ENCODE measurements at regions not wholly inside any gene's neighbourhood (a gene's known extent, or its start where the extent isn't known, plus 50 kb on each side); places are given as distances from the start of the nearest gene placed in this dataset.
"Not testable (repeated sequence)": the region's sequence is repeated elsewhere in the genome, so short reads cannot be mapped to it uniquely, and the experiment has no call there.

DNA sequence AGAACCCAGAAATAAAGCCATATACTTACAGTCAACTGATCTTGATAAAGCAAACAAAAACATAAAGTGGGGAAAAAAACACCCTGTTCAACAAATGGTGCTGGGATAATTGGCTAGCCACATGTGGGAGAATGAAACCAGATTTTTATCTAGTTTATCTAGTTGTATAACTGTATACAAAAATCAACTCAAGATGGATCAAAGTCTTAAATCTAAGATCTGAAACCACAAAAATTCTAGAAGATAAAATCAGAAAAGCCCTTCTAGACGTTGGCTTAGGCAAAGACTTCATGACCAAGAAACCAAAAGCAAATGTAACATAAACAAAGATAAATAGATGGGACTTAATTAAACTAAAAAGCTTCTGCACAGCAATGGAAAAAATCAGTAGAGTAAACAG, 216.3 kb downstream of the MOXD1 start:
- H3K27me3 Mint-ChIP-seq; DNase-seq; H3K4me1 Mint-ChIP-seq; H3K27me3 ChIP-seq (replicated peaks in 1 of 2; ENCODE audit: control insufficient read depth in 2 of 2, extremely low read depth in 1 of 2, insufficient read depth in 2 of 2, low read length in 1 of 2); H3K4me3 ChIP-seq (ENCODE audit: control insufficient read depth in 1 of 2, extremely low read depth in 1 of 2, low read length in 1 of 2); H3K36me3 ChIP-seq (ENCODE audit: control insufficient read depth in 2 of 2, extremely low read depth in 1 of 2, insufficient read depth in 1 of 2, low read length in 1 of 2); ATAC-seq (replicated peaks in 1 of 4); H3K36me3 Mint-ChIP-seq; H3K9me3 ChIP-seq; H3K4me3 Mint-ChIP-seq; H3K27ac ChIP-seq (ENCODE audit: low read length); H3K27ac Mint-ChIP-seq; CTCF ChIA-PET; H3K4me1 ChIP-seq (ENCODE audit: control insufficient read depth in 1 of 2, extremely low read depth in 1 of 2, insufficient read depth in 2 of 2, low read length in 2 of 2); POLR2A ChIA-PET; H3K9me3 Mint-ChIP-seq: not testable (repeated sequence)
- no CpG with 5 or more reads among the region's 1 CpG for WGBS (ENCODE audit: insufficient coverage)

DNA sequence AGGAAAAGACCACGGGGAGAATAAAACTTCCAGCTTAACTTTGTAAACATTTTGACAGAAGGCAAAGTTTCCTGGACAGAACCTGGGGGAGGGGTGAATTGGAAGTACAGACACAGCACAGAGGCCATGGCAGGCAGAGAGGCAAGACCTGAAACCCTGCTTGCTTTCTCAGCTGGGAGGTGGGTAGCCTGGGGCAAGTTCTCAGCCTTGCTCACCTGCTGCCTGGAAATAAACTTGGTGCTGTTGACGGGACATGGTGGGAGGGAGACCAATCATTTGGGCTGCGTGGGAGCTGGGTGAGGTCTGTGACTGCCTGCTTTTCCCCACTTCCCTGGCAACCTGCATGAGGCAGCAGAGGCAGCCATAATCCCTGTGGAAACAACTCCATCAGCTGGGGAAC, 221.3 kb downstream of the MOXD1 start:
- peaks cover 8 to 22% (median 19%) of the 10 kb centered on the region in 3 donors for H3K9me3 Mint-ChIP-seq
- no peak overlapping the region for H3K27ac ChIP-seq (ENCODE audit: low read length)
- ATAC-seq (replicated peaks in 1 of 4) (no peak), DNase-seq (no peak)
- no peak overlapping the region for H3K4me3 ChIP-seq (ENCODE audit: control insufficient read depth in 1 of 2, extremely low read depth in 1 of 2, low read length in 1 of 2)
- H3K4me1 ChIP-seq (ENCODE audit: control insufficient read depth in 1 of 2, extremely low read depth in 1 of 2, insufficient read depth in 2 of 2, low read length in 2 of 2): no peaks in the 10 kb centered on the region
- no peaks in the 10 kb centered on the region for H3K36me3 ChIP-seq (ENCODE audit: control insufficient read depth in 2 of 2, extremely low read depth in 1 of 2, insufficient read depth in 1 of 2, low read length in 1 of 2)
- H3K36me3 Mint-ChIP-seq: no peaks in the 10 kb centered on the region
- peaks cover 0 to 12% of the 10 kb centered on the region in 2 donors for H3K27me3 Mint-ChIP-seq
- H3K4me1 Mint-ChIP-seq: no peaks in the 10 kb centered on the region
- ChIA-PET POLR2A (no interaction called here), CTCF (no interaction called here)
- H3K27me3 ChIP-seq (replicated peaks in 1 of 2; ENCODE audit: control insufficient read depth in 2 of 2, extremely low read depth in 1 of 2, insufficient read depth in 2 of 2, low read length in 1 of 2): peaks cover 0 to 8% of the 10 kb centered on the region in 2 experiments
- no peaks in the 10 kb centered on the region for H3K9me3 ChIP-seq
- H3K4me3 Mint-ChIP-seq: no peak overlapping the region
- WGBS (ENCODE audit: insufficient coverage): no CpG with 5 or more reads among the region's 3 CpGs
- H3K27ac Mint-ChIP-seq: no peak overlapping the region

DNA sequence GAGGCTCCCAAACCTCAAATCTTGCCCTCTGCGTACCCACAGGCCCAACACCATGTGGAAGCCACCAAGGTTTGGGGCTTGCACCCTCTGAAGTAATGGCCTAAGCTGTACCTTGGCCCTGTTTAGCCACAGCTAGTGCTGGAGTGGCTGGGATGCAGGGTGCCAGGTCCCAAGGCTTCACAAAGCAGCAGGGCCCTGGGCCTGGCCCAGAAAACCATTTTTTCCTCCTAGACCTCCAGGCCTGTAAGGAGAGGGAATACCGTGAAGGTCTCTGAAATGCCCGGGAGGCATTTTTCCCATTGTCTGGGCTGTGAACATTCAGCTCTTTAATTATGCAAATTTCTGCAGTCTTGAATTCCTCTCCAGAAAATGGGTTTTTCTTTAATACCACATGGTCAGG, 223.7 kb upstream of the CCN2 start:
- no peaks in the 10 kb centered on the region for H3K4me1 Mint-ChIP-seq
- no peak overlapping the region for H3K27ac ChIP-seq (ENCODE audit: low read length)
- peaks cover 14 to 30% (median 21%) of the 10 kb centered on the region in 3 donors for H3K9me3 Mint-ChIP-seq
- no peak overlapping the region for H3K27ac Mint-ChIP-seq
- peaks cover 4 to 10% of the 10 kb centered on the region in 2 donors for H3K27me3 Mint-ChIP-seq
- ChIA-PET POLR2A (no interaction called here), CTCF (no interaction called here)
- 85% methylated on average over 3 of the region's 3 CpGs for WGBS (ENCODE audit: insufficient coverage)
- H3K36me3 Mint-ChIP-seq: no peaks in the 10 kb centered on the region
- H3K4me3 ChIP-seq (ENCODE audit: control insufficient read depth in 1 of 2, extremely low read depth in 1 of 2, low read length in 1 of 2): no peak overlapping the region
- H3K4me1 ChIP-seq (ENCODE audit: control insufficient read depth in 1 of 2, extremely low read depth in 1 of 2, insufficient read depth in 2 of 2, low read length in 2 of 2): no peaks in the 10 kb centered on the region
- no peaks in the 10 kb centered on the region for H3K36me3 ChIP-seq (ENCODE audit: control insufficient read depth in 2 of 2, extremely low read depth in 1 of 2, insufficient read depth in 1 of 2, low read length in 1 of 2)
- ATAC-seq (replicated peaks in 1 of 4) (no peak), DNase-seq (no peak)
- H3K9me3 ChIP-seq: no peaks in the 10 kb centered on the region
- no peak overlapping the region for H3K4me3 Mint-ChIP-seq
- peaks cover 0 to 5% of the 10 kb centered on the region in 2 experiments for H3K27me3 ChIP-seq (replicated peaks in 1 of 2; ENCODE audit: control insufficient read depth in 2 of 2, extremely low read depth in 1 of 2, insufficient read depth in 2 of 2, low read length in 1 of 2)

DNA sequence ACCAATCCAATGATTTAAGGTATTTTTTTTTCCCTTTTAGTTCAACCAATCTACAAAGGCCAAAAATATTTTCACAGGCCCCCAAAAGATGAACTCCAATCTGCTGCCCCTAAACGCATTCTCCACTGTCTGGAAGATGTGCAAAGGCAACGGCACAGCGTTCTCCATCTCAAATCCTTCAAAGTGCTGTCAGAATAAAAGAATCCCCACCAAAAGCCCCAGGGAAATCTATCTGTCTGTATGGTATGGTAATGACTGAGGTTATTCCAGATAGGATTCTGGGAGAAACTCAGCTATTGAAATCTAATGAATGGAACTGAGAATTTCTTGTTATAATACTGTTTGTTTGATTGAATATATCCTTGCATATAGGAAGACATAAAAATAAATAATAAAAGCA, 217.8 kb upstream of the CCN2 start:
- no peak overlapping the region for H3K4me3 Mint-ChIP-seq
- H3K4me3 ChIP-seq (ENCODE audit: control insufficient read depth in 1 of 2, extremely low read depth in 1 of 2, low read length in 1 of 2): no peak overlapping the region
- DNase-seq (no peak), ATAC-seq (replicated peaks in 1 of 4) (no peak)
- no peaks in the 10 kb centered on the region for H3K36me3 Mint-ChIP-seq
- ChIA-PET CTCF (no interaction called here), POLR2A (no interaction called here)
- peaks cover 3 to 11% (median 4%) of the 10 kb centered on the region in 3 donors for H3K9me3 Mint-ChIP-seq
- H3K9me3 ChIP-seq: no peaks in the 10 kb centered on the region
- H3K27me3 Mint-ChIP-seq: peaks cover 0 to 4% of the 10 kb centered on the region in 2 donors
- H3K27ac ChIP-seq (ENCODE audit: low read length): no peak overlapping the region
- H3K27me3 ChIP-seq (replicated peaks in 1 of 2; ENCODE audit: control insufficient read depth in 2 of 2, extremely low read depth in 1 of 2, insufficient read depth in 2 of 2, low read length in 1 of 2): no peaks in the 10 kb centered on the region
- H3K27ac Mint-ChIP-seq: no peak overlapping the region
- H3K36me3 ChIP-seq (ENCODE audit: control insufficient read depth in 2 of 2, extremely low read depth in 1 of 2, insufficient read depth in 1 of 2, low read length in 1 of 2): no peaks in the 10 kb centered on the region
- no peaks in the 10 kb centered on the region for H3K4me1 ChIP-seq (ENCODE audit: control insufficient read depth in 1 of 2, extremely low read depth in 1 of 2, insufficient read depth in 2 of 2, low read length in 2 of 2)
- no CpG with 5 or more reads among the region's 3 CpGs for WGBS (ENCODE audit: insufficient coverage)
- no peaks in the 10 kb centered on the region for H3K4me1 Mint-ChIP-seq

DNA sequence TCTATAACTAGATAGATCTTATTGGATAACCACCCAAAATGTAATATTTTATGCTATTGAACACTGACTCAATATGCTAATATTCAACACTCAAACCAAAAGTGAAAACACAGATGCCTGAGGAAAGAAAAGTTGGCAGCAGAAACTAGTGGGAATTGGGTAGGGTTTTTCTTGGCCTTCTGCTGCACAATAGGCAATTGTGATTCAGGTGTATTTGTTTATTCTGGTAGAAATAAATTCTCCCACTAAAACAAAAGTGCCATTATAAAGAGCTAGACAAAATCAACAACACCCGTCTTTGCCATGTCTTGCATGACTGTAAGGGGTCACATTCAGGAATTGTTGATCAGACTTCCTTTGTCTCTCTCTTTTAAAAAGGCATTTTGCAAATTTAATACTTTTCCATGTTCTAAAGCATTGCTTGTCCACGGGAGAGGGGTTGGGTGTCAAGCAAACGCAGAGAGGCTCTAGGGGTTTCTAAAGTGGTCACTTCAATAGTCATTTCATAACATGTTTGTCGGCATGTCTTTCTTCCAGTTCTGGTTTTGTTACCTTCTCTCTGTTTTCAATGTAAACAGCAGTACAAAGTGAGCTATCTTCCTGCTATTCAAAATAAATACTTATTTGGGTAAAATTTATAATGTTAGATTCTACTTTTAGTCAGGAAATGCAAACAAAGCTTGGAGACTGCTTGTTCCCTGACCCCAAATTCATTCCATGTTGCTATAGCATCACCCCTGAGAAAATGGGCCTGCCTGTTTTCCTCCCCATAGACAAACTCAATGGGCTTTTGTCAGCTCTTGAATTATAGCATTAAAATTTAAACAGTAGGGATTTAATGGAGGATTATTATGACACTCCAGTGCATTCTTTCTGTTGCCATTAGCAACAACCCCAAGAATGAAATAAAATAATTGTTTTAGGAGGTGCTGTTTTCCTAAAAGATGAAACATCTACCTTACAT, 217.0 kb upstream of the CCN2 start:
- Mint-ChIP-seq H3K36me3 (no peaks in the 10 kb centered on the region), H3K4me3 (no peak overlapping the region), H3K4me1 (no peaks in the 10 kb centered on the region), H3K27me3 (peaks cover 0 to 3% of the 10 kb centered on the region in 2 donors), H3K27ac (no peak overlapping the region), H3K9me3 (peaks cover 0 to 6% (median 0%) of the 10 kb centered on the region in 3 donors)
- 29% methylated on average over 2 of the region's 4 CpGs for WGBS (ENCODE audit: insufficient coverage)
- CTCF ChIA-PET: no interaction called here
- Histone ChIP-seq H3K9me3 (no peaks in the 10 kb centered on the region), H3K4me3 (ENCODE audit: control insufficient read depth in 1 of 2, extremely low read depth in 1 of 2, low read length in 1 of 2) (no peak overlapping the region), H3K27me3 (replicated peaks in 1 of 2; ENCODE audit: control insufficient read depth in 2 of 2, extremely low read depth in 1 of 2, insufficient read depth in 2 of 2, low read length in 1 of 2) (no peaks in the 10 kb centered on the region), H3K36me3 (ENCODE audit: control insufficient read depth in 2 of 2, extremely low read depth in 1 of 2, insufficient read depth in 1 of 2, low read length in 1 of 2) (no peaks in the 10 kb centered on the region), H3K27ac (ENCODE audit: low read length) (no peak overlapping the region), H3K4me1 (ENCODE audit: control insufficient read depth in 1 of 2, extremely low read depth in 1 of 2, insufficient read depth in 2 of 2, low read length in 2 of 2) (no peaks in the 10 kb centered on the region)
- ATAC-seq (replicated peaks in 1 of 4) (no peak), DNase-seq (no peak)
- POLR2A ChIA-PET: no interaction called here

DNA sequence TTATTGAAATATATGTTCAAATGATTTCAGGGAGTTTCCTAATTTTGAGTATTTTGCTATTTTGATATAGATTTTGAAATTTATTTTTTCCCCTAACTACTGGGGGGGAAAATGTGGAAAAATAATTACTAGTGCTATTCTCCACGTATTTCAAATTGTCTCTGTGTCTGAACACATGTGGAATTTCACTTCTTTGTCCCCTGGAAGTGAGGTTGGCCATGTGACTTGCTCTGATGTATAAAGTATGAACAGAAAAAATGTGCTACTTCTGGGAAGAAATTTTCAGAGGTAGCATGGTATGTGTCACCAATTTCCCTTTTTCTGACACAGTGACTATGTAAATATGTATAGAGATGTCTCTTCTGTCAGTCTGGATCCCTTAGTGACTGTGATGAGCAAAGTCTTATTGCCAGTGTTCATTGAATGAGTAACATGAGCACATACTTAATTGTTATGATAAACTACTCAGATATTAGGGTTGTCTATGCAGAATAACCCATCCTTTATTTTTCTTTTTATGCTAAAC, 215.4 kb upstream of the CCN2 start:
- ChIA-PET CTCF (no interaction called here), POLR2A (no interaction called here)
- Mint-ChIP-seq H3K4me1 (no peaks in the 10 kb centered on the region), H3K4me3 (no peak overlapping the region), H3K27ac (no peak overlapping the region), H3K9me3 (peaks cover 0 to 10% (median 0%) of the 10 kb centered on the region in 3 donors), H3K27me3 (peaks cover 0 to 5% of the 10 kb centered on the region in 2 donors), H3K36me3 (no peaks in the 10 kb centered on the region)
- no CpG with 5 or more reads among the region's 1 CpG for WGBS (ENCODE audit: insufficient coverage)
- no peak overlapping the region for H3K27ac ChIP-seq (ENCODE audit: low read length)
- no peaks in the 10 kb centered on the region for H3K9me3 ChIP-seq
- no peak overlapping the region for H3K4me3 ChIP-seq (ENCODE audit: control insufficient read depth in 1 of 2, extremely low read depth in 1 of 2, low read length in 1 of 2)
- no peaks in the 10 kb centered on the region for H3K36me3 ChIP-seq (ENCODE audit: control insufficient read depth in 2 of 2, extremely low read depth in 1 of 2, insufficient read depth in 1 of 2, low read length in 1 of 2)
- H3K27me3 ChIP-seq (replicated peaks in 1 of 2; ENCODE audit: control insufficient read depth in 2 of 2, extremely low read depth in 1 of 2, insufficient read depth in 2 of 2, low read length in 1 of 2): no peaks in the 10 kb centered on the region
- H3K4me1 ChIP-seq (ENCODE audit: control insufficient read depth in 1 of 2, extremely low read depth in 1 of 2, insufficient read depth in 2 of 2, low read length in 2 of 2): no peaks in the 10 kb centered on the region
- ATAC-seq (replicated peaks in 1 of 4) (no peak), DNase-seq (no peak)

Measured in T-cell (primary cell).